GM19351 (cell line): ENCODE measurements at regions not wholly inside any gene's neighbourhood (a gene's known extent, or its start where the extent isn't known, plus 50 kb on each side); places are given as distances from the start of the nearest gene placed in this dataset.
A peak's percentile ranks its signal among the peaks of the same experiment; 100 is the strongest.

Experiments used
- ATAC-seq: cut with Tn5 transposase; IDR thresholded peaks from one replicate; pipeline ENCODE4 v1.9.1; 2021; ENCODE audit warnings: mild to moderate bottlenecking, moderate library complexity; ENCODE audit not compliant: unreplicated experiment

DNA sequence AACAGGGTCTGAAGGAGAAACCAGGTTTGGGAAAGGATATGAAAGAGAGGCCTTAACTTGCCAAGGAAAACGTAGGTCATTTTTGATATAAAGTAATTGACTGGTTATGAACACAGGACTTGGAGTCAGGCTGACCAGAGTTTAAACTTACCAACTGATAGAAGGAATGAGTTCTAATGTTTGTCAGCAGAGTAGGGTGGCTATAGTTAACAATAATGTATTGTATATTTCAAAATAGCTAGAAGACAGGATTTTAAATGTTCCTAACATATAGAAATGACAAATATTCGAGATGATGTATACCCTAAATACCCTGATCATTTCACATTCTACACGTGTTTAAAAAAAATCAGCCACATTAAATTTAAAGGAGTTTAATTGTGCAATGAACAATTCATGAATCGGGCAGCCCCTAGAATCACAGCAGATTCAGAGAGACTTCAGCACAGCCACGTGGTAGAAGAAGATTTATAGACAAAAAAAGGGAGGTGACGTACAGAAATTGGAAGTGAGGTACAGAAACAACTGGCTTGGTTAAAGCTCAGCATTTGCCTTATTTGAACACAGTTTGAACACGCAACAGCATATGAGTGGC, 52.5 kb upstream of the PLEKHG7 start:
- peak; percentile 18 for ATAC-seq

DNA sequence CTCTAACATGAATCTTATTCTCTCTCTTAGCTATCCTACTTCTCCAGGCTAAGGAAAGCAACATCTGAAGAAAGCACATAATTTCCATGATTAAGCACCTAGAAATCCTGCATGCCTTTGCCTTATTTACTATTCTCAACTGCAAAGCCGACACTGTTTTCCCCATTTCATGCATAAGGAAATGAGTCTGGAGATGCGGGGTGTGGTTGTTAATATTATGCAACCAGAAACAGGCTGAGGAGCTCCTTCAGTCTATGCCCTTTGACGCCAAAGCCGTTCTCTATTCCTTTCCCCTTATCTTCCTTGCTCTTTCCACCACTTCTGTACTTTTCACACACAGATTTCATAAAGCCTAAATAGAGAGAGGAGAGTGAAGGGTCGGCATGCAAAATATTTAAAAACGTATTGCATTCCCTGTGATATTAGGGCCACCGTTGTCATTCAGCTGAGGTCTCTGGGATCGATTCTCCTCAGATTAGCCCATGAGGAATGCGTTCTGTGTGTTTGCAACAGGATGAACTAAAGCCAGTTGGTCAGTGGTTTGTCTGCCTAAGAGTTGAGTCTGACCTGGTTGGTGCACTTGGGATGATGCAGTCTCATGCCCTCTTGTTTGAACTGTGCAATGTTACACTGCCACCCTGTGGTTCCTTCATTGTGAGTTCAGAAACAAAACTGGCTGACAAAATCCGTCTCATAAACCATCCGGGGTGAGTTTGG, 53.1 kb upstream of the PLEKHG7 start:
- ATAC-seq = peak; percentile 91

GRCh38 chr12:92648242-92649031, 54.4 kb upstream of the PLEKHG7 start:
- ATAC-seq = no peak

- ATAC-seq = no peak
Measured at GRCh38 chr12:92641291-92641690, 61.5 kb upstream of the PLEKHG7 start.

GRCh38 chr12:92640691-92641090, 62.1 kb upstream of the PLEKHG7 start:
- no peak for ATAC-seq

DNA sequence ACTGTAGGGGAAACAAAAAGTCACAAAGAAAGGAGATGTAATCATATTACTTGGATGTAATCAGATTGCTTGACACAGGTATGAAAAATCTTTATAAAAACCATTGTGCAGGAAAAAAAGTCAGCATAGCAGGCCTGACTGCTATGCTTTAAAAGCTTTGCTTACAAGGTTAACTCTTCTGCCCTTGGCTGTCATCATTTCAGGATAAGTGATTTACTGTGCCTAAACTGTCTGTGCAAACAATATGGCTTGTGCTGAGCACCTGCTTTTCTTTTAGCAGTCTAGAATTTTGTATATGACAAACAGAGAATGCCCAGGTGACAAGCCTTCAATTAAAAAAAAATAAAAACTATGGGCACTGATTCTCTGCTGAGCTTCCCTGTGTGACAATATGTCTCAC, 63.8 kb upstream of the PLEKHG7 start:
- no peak for ATAC-seq

DNA sequence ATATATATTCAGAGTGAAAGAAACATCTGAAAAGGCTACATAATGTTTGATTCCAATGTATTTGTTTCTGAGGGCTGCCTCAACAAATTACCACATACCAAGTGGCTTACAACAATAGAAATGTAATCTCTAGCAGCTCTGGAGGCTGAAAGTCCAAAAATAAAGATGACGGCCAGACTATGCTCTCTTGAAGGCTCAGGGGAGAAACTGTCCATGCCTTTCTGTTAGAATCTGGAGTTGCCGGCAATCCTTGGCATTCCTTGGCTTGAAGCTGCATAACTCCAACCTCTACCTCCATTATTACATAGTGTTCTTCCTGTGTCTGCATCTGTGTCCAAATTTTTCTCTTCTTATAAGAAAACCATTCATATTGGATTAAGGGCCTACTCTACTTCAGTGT, 68.1 kb upstream of the PLEKHG7 start:
- no peak for ATAC-seq

- no peak for ATAC-seq
Measured at GRCh38 chr12:92634202-92634601, 68.6 kb upstream of the PLEKHG7 start.

DNA sequence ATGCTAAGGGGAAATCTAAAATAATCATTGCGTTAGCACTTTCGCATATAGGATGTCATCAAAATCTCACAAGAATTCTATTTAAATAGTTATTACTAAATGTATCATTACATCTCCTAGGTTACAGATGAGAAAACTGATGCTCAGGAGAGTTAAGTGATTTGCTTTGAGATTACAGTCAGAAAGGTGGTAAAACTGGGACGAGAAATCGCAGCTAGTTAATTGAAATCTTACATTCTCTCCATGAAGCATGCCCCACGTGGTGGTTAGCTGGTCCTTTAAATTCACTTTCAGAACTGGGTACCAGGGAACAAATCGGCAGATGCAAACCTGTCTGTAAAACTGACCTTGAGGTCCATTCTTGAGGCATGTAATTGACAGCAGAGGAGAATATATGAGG, 71.8 kb upstream of the PLEKHG7 start:
- ATAC-seq = no peak

DNA sequence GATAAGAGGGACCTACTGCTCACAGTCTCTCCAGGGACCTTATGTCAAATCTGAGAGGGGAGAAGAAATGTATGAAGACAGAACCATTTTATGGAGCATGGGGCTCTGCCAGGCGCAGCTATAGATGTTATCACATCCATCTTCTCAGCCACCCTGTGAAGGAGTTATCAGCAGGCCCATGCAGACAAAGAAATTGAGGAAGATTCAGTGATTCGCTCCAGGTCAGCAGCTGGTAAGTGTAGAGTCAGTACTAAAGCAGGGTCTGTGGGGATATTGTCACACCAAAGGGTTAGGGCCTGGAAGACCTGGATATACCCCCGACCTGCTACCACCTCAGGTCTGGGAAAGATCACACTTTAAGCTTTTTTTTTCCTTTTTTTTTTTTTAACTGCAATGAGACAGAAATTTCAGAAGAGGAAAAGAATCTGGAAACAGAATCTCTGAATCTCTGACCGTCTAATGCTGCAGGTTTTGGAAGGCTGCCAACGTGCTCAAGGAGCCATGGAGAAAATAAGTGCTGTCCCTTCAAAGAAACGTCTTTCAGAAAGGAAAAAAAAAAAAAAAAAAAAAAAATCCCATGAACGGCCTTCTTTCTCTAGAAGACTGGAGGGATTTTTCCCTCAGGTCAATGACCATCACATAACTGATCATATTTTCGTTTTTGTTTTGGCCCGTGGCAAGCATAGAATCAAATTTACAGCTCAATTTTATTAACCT, 73.3 kb upstream of the PLEKHG7 start:
- ATAC-seq = no peak

- ATAC-seq = no peak
Measured at GRCh38 chr12:92628476-92628875, 74.3 kb upstream of the PLEKHG7 start.

DNA sequence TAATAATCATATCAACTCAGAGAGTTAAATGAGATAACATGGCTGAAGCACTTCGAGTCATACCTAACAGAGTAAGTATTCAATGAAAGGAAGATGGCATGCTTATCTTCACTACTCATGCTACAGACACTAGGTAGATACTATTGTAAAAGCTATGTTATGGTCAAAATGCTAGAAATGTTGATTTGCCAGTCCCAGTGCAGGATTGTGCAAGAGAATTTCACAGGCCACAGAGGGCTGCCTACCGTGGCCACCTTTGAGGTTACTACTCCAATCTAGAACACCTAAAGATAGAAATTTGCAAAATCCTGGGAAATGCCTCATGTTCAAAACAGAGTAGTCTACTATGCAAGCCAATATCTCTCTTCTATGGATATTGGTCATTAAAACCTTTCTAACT, 75.3 kb upstream of the PLEKHG7 start:
- ATAC-seq = no peak

DNA sequence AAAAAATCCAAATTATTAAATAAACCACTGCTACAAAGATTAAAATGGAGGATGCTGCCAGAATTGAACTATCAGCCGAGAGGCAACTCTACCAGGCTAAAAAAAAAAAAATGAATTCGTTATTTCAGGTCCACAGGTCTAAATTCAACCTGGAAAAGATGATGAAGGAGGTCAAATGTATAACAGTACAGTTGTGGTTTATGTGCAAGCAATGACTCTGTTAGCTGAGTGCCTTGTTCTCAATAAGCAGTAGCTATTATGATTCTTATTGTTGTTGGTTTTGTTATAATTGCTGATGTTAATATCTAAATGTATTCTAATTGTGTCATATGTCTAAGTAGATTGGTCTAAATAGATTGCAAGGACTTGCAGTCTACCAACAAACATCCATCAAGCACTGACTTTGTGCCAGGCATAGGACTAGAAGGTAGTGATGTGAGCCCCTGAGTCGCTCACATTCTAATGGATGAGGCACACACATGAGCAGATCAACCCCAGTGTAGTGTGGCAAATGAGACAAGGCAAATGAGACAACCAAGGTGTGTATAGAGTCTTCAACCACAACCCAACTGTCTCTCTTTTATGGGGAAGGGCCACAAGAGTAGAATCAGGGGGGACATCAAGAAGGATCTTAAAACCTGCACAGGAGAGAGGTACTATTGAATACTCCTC, 77.0 kb upstream of the PLEKHG7 start:
- no peak for ATAC-seq

GRCh38 chr12:92624236-92624635, 78.6 kb upstream of the PLEKHG7 start:
- no peak for ATAC-seq

DNA sequence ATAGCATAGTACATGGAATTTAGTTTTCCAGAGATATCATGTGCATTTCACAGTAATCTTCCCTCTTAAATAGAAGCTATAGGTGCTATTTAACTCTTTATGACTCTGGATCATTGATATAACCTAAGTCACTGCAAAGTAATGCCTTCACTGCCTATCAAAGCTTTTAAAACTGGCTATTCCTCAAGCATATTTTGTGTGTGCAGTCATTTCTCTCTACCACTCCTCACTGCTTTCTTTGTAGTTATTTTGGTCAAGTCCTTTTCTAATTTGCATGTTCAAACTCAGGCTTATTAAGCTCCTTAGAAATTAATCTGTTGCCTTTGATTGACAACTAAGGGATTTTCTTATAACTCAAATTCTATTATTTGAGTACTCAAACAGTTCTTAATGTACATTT, 79.4 kb upstream of the PLEKHG7 start:
- ATAC-seq = no peak

DNA sequence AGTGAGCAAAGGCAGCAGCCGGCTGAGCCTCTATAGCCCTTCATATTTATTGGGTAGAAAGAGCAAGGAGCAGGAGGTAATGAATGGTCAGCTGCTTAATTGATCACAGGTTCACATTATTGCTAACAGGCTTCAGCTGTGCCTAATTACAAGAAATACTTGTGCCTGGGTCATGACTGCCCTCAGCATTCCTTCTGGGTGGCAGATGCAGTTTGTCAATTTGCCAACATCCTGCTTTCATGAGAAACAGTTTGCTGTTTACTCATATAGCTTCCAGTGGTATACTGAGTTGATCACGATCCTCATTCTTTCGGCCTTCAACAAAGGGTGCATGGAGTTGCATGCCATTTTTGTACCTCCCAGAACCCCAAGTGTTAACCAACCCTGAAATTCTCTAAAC, 81.0 kb upstream of the PLEKHG7 start:
- no peak for ATAC-seq

DNA sequence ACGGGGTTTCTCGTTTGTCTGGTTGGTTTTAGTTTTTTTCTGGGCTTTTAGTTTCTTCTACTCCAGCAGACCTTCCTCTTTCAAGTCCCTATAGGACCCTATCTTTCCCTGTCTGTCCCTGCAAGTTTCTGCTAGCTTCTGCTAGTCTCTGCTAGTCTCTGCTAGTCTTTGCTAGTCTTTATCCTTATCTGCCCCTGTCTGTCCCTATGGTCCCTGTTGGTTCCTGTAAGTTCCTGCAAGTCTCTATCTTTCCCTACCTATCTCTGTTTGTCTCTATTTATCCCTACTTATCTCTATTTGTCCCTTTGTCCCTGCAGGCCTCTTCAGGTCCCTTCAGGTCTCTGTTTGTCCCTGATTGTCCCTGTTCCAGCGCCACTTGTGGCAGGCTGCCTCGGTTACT, 81.5 kb upstream of the PLEKHG7 start:
- no peak for ATAC-seq

GRCh38 chr12:92619730-92620684, 82.8 kb upstream of the PLEKHG7 start:
- no peak for ATAC-seq

DNA sequence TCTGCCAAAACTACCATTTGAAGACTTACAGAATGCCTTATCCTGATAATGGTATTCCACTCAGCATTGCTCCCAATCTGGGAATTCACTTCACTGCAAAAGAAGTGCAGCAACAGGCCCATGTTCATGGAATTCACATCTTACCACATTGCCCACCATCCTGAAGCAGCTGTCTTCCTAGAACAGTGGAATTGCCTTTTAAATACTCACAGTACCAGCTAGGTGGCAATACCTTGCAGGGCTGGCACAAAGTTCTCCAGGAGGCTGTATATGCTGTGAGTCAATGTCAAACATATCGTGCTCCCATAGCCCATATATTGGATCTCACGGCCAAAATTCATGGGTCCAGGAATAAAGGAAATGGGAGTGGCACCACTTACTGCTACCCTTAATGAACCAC, 83.8 kb upstream of the PLEKHG7 start:
- no peak for ATAC-seq

DNA sequence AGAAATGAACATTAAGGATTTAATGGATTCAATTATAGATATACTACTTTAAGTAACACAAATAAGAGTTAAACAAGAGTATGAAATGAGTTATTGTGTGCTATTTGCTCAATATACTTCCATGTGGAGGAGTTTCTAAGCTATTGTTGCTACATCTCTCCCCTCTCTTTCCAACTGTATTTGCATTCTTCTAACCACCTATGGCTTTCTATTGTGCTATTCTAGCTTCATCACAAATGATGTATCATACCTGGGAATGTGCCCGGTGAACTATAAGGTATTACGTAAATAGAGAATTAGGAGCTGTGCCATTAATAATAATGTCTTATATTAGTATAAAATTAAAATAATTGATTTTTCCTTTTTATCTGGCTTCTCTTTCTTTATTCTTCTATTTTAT, 87.1 kb upstream of the PLEKHG7 start:
- ATAC-seq = no peak
